HCT116 (cell line): ENCODE measurements at regions not wholly inside any gene's neighbourhood (a gene's known extent, or its start where the extent isn't known, plus 50 kb on each side); places are given as distances from the start of the nearest gene placed in this dataset.

Experiments
- ATAC-seq: fragments of 200-7000 bp; cut with Tn5 transposase; 2 replicates; pipeline ENCODE4 v1.9.1; 2020; ENCODE audit warnings: mild to moderate bottlenecking, moderate library complexity
- BruUV-seq: library from RNA; stranded (reverse); fragments of 400-500 nt; replicated peaks from 2 replicates; lab custom pipeline; 2021; lab: Mats Ljungman, UMichigan
- CTCF ChIA-PET: fragments of 300-600 bp; sonication (Branson Sonifier 250); formaldehyde crosslinking; loops from one replicate; lab custom pipeline; 2021; ENCODE audit warnings: antibody characterized with exemption; lab: Charles Lee
- POLR2A ChIA-PET: fragments of 300-600, 350-600 bp; sonication (Branson Sonifier 250); formaldehyde crosslinking; loops from one replicate; lab custom pipeline; 2021; ENCODE audit warnings: antibody characterized with exemption; lab: Charles Lee
- RAD21 ChIA-PET, 2 experiments: fragments of 300-600 bp; sonication (Branson Sonifier 250); formaldehyde crosslinking; loops; one replicate each; lab custom pipeline; 2023; ENCODE audit warnings: low total read pairs in 2 of 2; ENCODE audit not compliant: uncharacterized antibody in 2 of 2, unreplicated experiment in 2 of 2, low non-redundant PET in 1 of 2; lab: Charles Lee
- DNase-seq: peaks from one replicate; pipeline ENCODE4 v3.0.0-alpha.2; 2010; ENCODE audit warnings: low read depth, low spot score
- H2AFZ ChIP-seq: fragments of 200-600 bp; shearing (Covaris generic), sonication (generic); 2 replicates; pipeline ENCODE4 v1.6.1; 2017; ENCODE audit warnings: low read depth, mixed run types, mixed read lengths, antibody characterized with exemption, low read length; ENCODE audit not compliant: poor library complexity, severe bottlenecking
- H3K27ac ChIP-seq: 2 replicates; pipeline ENCODE4 v1.5.1; 2012; ENCODE audit warnings: low read depth, low read length
- H3K27me3 ChIP-seq: fragments of 200-600 bp; sonication (generic); 2 replicates; pipeline ENCODE4 v1.6.1; 2016; ENCODE audit warnings: mixed run types, low read length, mixed read lengths; ENCODE audit not compliant: insufficient read depth
- H3K36me3 ChIP-seq, 2 experiments: fragments of 200-500 bp in 1 of 2; fragments of 200-600 bp in 1 of 2; sonication (Bioruptor generic) in 1 of 2; sonication (generic) in 1 of 2; 2 replicates each; pipeline versions ENCODE4 v1.5.1 to v1.6.1; 2014 to 2016; ENCODE audit warnings: low read length in 2 of 2, inconsistent platforms in 1 of 2, mixed read lengths in 1 of 2, mixed run types in 1 of 2; ENCODE audit not compliant: insufficient read depth in 2 of 2, control insufficient read depth in 1 of 2
- H3K4me1 ChIP-seq, 2 experiments: fragments of 200-600 bp in 1 of 2; sonication (generic) in 1 of 2; 2 replicates each; pipeline versions ENCODE4 v1.5.1 to v1.6.1; 2012 to 2017; ENCODE audit warnings: low read length in 2 of 2, inconsistent platforms in 1 of 2, mild to moderate bottlenecking in 1 of 2, mixed read lengths in 1 of 2, mixed run types in 1 of 2, moderate library complexity in 1 of 2; ENCODE audit not compliant: insufficient read depth in 2 of 2, control insufficient read depth in 1 of 2
- H3K4me2 ChIP-seq: fragments of 200-600 bp; sonication (generic); 2 replicates; pipeline ENCODE4 v1.6.1; 2017; ENCODE audit warnings: mixed run types, low read length, mixed read lengths
- H3K4me3 ChIP-seq, 2 experiments: fragments of 200-600 bp in 1 of 2; sonication (generic) in 1 of 2; replicated peaks in 1 of 2; 2 replicates each; pipeline ENCODE4 v1.5.1; 2011 to 2016; ENCODE audit warnings: low read length in 2 of 2, control low read depth in 1 of 2, low read depth in 1 of 2, mild to moderate bottlenecking in 1 of 2, mixed read lengths in 1 of 2, mixed run types in 1 of 2
- H3K79me2 ChIP-seq: fragments of 200-600 bp; sonication (generic); 2 replicates; pipeline ENCODE4 v1.6.1; 2017; ENCODE audit warnings: mild to moderate bottlenecking, mixed run types, low read length, moderate library complexity, mixed read lengths; ENCODE audit not compliant: insufficient read depth
- H3K9ac ChIP-seq: fragments of 200-600 bp; sonication (generic); 2 replicates; pipeline ENCODE4 v1.6.1; 2016; ENCODE audit warnings: low read length, mixed read lengths
- H3K9me2 ChIP-seq: fragments of 200-600 bp; sonication (generic), shearing (Covaris generic); 2 replicates; pipeline ENCODE4 v1.6.1; 2017; ENCODE audit warnings: mixed run types, mild to moderate bottlenecking, moderate library complexity; ENCODE audit not compliant: insufficient read depth
- H3K9me3 ChIP-seq, 2 experiments: fragments of 200-500 bp in 1 of 2; fragments of 200-600 bp in 1 of 2; sonication (Bioruptor generic) in 1 of 2; sonication (generic) in 1 of 2; 2 replicates each; pipeline ENCODE4 v1.6.1; 2014 to 2017; ENCODE audit warnings: low read length in 2 of 2, mixed read lengths in 2 of 2, inconsistent platforms in 1 of 2, low read depth in 1 of 2, mild to moderate bottlenecking in 1 of 2, mixed run types in 1 of 2, moderate library complexity in 1 of 2; ENCODE audit not compliant: control insufficient read depth in 1 of 2, insufficient read depth in 1 of 2
- H4K20me1 ChIP-seq: fragments of 200-600 bp; sonication (generic), shearing (Covaris generic); 2 replicates; pipeline ENCODE4 v1.6.1; 2017; ENCODE audit warnings: mixed run types, mild to moderate bottlenecking, moderate library complexity; ENCODE audit not compliant: insufficient read depth
- CBX3 ChIP-seq: IDR thresholded peaks from 2 replicates; pipeline ENCODE4 v1.6.1; 2012; ENCODE audit warnings: low read depth
- CEBPB ChIP-seq: IDR thresholded peaks from 2 replicates; pipeline ENCODE4 v1.6.1; 2012; ENCODE audit warnings: low read depth
- EGR1 ChIP-seq: IDR thresholded peaks from 2 replicates; pipeline ENCODE4 v1.6.1; 2012; ENCODE audit warnings: low read depth
- ELF1 ChIP-seq: IDR thresholded peaks from 2 replicates; pipeline ENCODE4 v1.6.1; 2012; ENCODE audit warnings: low read depth, borderline replicate concordance
- EZH2 ChIP-seq: fragments of 200-600 bp; sonication (generic); IDR thresholded peaks from 2 replicates; pipeline ENCODE4 v1.6.1; 2017; ENCODE audit warnings: antibody characterized with exemption, mixed run types
- EZH2phosphoT487 ChIP-seq: fragments of 200-600 bp; IDR thresholded peaks from 2 replicates; pipeline ENCODE4 v1.6.1; 2018; ENCODE audit warnings: antibody characterized with exemption, borderline replicate concordance
- FOSL1 ChIP-seq: IDR thresholded peaks from 2 replicates; pipeline ENCODE4 v1.6.1; 2012; ENCODE audit warnings: low read depth
- JUND ChIP-seq: IDR thresholded peaks from 2 replicates; pipeline ENCODE4 v1.6.1; 2012
- POLR2A ChIP-seq: IDR thresholded peaks from 2 replicates; pipeline ENCODE4 v1.7.0; 2011; ENCODE audit warnings: borderline replicate concordance; ENCODE audit not compliant: insufficient read depth, insufficient read length; ENCODE audit errors: extremely low read depth
- RAD21 ChIP-seq: IDR thresholded peaks from 2 replicates; pipeline ENCODE4 v1.6.1; 2012; ENCODE audit warnings: low read depth, mild to moderate bottlenecking
- SIN3A ChIP-seq: IDR thresholded peaks from 2 replicates; pipeline ENCODE4 v1.6.1; 2012; ENCODE audit warnings: low read depth
- SP1 ChIP-seq: IDR thresholded peaks from 2 replicates; pipeline ENCODE4 v1.6.1; 2012; ENCODE audit warnings: low read depth
- TCF7L2 ChIP-seq: IDR thresholded peaks from 2 replicates; pipeline ENCODE4 v1.7.0; 2011; ENCODE audit warnings: borderline replicate concordance, inconsistent platforms; ENCODE audit not compliant: insufficient read depth, insufficient read length; ENCODE audit errors: extremely low read depth
- YY1 ChIP-seq: IDR thresholded peaks from 2 replicates; pipeline ENCODE4 v1.6.1; 2011; ENCODE audit warnings: low read length, low read depth, moderate library complexity, mild to moderate bottlenecking; ENCODE audit not compliant: insufficient replicate concordance; ENCODE audit errors: extremely low read depth
- ZFX ChIP-seq: fragments of 450-650 bp; IDR thresholded peaks from 2 replicates; pipeline ENCODE4 v1.6.1; 2017
- ZNF274 ChIP-seq: fragments of 200-500 bp; sonication (Bioruptor generic); IDR thresholded peaks from 2 replicates; pipeline ENCODE4 v1.6.1; 2014; ENCODE audit warnings: mild to moderate bottlenecking, low read depth, low read length, inconsistent platforms
- intact Hi-C: fragments of 100-400 bp; cut with micrococcal nuclease; formaldehyde crosslinking; loops from 2 replicates; pipeline ENCODE4 v1.10.0; 2022
- TF ChIP-seq, protein P1 (sequence below): IDR thresholded peaks from 2 replicates; pipeline ENCODE4 v1.6.1; 2012
- TF ChIP-seq, protein P2 (sequence below): IDR thresholded peaks from 2 replicates; pipeline ENCODE4 v1.6.1; 2012; ENCODE audit warnings: low read depth
- TF ChIP-seq, protein P3 (sequence below), 3 experiments: fragments of 200-600 bp in 1 of 3; sonication (generic) in 1 of 3; IDR thresholded peaks in 2 of 3; conservative IDR thresholded peaks in 1 of 3; 2 replicates each; pipeline ENCODE4 v1.5.1; 2012 to 2017; ENCODE audit warnings: low read depth in 2 of 3, low read length in 2 of 3, antibody characterized with exemption in 1 of 3, borderline replicate concordance in 1 of 3, control low read depth in 1 of 3, mild to moderate bottlenecking in 1 of 3, mixed read lengths in 1 of 3, mixed run types in 1 of 3, moderate library complexity in 1 of 3; ENCODE audit not compliant: insufficient read depth in 1 of 3
- TF ChIP-seq, protein P4 (sequence below): IDR thresholded peaks from 2 replicates; pipeline ENCODE4 v1.6.1; 2011; ENCODE audit warnings: mild to moderate bottlenecking, low read length, moderate library complexity; ENCODE audit not compliant: insufficient replicate concordance; ENCODE audit errors: extremely low read depth

DNA sequence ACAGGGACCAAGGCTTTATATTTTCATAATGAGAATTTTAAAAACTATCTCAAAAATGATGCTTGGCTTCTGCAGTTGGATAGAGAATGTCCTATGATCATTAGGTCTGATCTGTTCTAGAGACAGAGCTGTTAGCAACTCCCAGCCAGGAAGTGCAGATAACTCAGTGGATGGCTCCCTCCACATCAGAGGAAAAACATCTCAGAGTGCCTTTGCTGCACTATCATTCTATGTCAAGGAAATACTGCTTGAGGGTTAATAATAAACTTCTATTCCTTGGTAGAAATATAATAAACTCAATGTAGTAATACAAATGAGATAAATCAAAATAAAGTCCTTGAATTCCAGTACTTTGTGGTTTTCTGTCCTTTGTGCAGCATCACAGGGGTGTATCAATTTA, 78.0 kb upstream of the BET1 start:
- no peaks in the 10 kb centered on the region for H3K9me3 ChIP-seq
- POLR2A ChIA-PET: no interaction called here

More for the DNA sequence above, 78.0 kb upstream of the BET1 start:
- Histone ChIP-seq H3K27ac (no peak overlapping the region), H3K4me3 (no peak overlapping the region), H3K79me2 (no peaks in the 10 kb centered on the region), H3K4me2 (no peak overlapping the region), H2AFZ (no peak overlapping the region), H4K20me1 (no peaks in the 10 kb centered on the region), H3K9me2 (no peaks in the 10 kb centered on the region), H3K9ac (no peak overlapping the region), H3K4me1 (no peaks in the 10 kb centered on the region), H3K27me3 (peaks cover 10% of the 10 kb centered on the region; the same call in 1 of the 2 replicates), H3K36me3 (no peaks in the 10 kb centered on the region)
- ChIA-PET RAD21 (no interaction called here), CTCF (interaction anchor here (1.1 kb wide), 1 partner anchor 282 kb away, joined by 4 read pairs; no protein-coding TSS in a partner anchor)
- no TSS peak for BruUV-seq
- ATAC-seq (no peak), DNase-seq (no peak)
- TF ChIP-seq CEBPB (no peak), SIN3A (no peak), ELF1 (no peak), FOSL1 (no peak), ZFX (no peak), TCF7L2 (no peak), JUND (no peak), POLR2A (no peak), EGR1 (no peak), ZNF274 (no peak), EZH2phosphoT487 (no peak), EZH2 (no peak), YY1 (no peak), SP1 (no peak), CBX3 (no peak), RAD21 (no peak)
- TF ChIP-seq, protein P1, sequence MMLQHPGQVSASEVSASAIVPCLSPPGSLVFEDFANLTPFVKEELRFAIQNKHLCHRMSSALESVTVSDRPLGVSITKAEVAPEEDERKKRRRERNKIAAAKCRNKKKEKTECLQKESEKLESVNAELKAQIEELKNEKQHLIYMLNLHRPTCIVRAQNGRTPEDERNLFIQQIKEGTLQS: no peak
- TF ChIP-seq, protein P2, sequence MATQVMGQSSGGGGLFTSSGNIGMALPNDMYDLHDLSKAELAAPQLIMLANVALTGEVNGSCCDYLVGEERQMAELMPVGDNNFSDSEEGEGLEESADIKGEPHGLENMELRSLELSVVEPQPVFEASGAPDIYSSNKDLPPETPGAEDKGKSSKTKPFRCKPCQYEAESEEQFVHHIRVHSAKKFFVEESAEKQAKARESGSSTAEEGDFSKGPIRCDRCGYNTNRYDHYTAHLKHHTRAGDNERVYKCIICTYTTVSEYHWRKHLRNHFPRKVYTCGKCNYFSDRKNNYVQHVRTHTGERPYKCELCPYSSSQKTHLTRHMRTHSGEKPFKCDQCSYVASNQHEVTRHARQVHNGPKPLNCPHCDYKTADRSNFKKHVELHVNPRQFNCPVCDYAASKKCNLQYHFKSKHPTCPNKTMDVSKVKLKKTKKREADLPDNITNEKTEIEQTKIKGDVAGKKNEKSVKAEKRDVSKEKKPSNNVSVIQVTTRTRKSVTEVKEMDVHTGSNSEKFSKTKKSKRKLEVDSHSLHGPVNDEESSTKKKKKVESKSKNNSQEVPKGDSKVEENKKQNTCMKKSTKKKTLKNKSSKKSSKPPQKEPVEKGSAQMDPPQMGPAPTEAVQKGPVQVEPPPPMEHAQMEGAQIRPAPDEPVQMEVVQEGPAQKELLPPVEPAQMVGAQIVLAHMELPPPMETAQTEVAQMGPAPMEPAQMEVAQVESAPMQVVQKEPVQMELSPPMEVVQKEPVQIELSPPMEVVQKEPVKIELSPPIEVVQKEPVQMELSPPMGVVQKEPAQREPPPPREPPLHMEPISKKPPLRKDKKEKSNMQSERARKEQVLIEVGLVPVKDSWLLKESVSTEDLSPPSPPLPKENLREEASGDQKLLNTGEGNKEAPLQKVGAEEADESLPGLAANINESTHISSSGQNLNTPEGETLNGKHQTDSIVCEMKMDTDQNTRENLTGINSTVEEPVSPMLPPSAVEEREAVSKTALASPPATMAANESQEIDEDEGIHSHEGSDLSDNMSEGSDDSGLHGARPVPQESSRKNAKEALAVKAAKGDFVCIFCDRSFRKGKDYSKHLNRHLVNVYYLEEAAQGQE: no peak
- TF ChIP-seq, protein P3, sequence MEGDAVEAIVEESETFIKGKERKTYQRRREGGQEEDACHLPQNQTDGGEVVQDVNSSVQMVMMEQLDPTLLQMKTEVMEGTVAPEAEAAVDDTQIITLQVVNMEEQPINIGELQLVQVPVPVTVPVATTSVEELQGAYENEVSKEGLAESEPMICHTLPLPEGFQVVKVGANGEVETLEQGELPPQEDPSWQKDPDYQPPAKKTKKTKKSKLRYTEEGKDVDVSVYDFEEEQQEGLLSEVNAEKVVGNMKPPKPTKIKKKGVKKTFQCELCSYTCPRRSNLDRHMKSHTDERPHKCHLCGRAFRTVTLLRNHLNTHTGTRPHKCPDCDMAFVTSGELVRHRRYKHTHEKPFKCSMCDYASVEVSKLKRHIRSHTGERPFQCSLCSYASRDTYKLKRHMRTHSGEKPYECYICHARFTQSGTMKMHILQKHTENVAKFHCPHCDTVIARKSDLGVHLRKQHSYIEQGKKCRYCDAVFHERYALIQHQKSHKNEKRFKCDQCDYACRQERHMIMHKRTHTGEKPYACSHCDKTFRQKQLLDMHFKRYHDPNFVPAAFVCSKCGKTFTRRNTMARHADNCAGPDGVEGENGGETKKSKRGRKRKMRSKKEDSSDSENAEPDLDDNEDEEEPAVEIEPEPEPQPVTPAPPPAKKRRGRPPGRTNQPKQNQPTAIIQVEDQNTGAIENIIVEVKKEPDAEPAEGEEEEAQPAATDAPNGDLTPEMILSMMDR (IDR thresholded peaks at IDR 0.05 in 2 of 3, conservative IDR thresholded peaks at IDR 0.05 in 1 of 3; ENCODE audit: borderline replicate concordance in 1 of 3, insufficient read depth in 1 of 3, low read depth in 2 of 3, low read length in 2 of 3): no peak
- TF ChIP-seq, protein P4, sequence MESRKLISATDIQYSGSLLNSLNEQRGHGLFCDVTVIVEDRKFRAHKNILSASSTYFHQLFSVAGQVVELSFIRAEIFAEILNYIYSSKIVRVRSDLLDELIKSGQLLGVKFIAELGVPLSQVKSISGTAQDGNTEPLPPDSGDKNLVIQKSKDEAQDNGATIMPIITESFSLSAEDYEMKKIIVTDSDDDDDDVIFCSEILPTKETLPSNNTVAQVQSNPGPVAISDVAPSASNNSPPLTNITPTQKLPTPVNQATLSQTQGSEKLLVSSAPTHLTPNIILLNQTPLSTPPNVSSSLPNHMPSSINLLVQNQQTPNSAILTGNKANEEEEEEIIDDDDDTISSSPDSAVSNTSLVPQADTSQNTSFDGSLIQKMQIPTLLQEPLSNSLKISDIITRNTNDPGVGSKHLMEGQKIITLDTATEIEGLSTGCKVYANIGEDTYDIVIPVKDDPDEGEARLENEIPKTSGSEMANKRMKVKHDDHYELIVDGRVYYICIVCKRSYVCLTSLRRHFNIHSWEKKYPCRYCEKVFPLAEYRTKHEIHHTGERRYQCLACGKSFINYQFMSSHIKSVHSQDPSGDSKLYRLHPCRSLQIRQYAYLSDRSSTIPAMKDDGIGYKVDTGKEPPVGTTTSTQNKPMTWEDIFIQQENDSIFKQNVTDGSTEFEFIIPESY: no peak
- intact Hi-C loops: no loop called here
